Body of pancreas (tissue), 4 donors: ENCODE measurements at regions not wholly inside any gene's neighbourhood (a gene's known extent, or its start where the extent isn't known, plus 50 kb on each side); places are given as distances from the start of the nearest gene placed in this dataset.
"Not testable (repeated sequence)": the region's sequence is repeated elsewhere in the genome, so short reads cannot be mapped to it uniquely, and the experiment has no call there.

Source experiments
- POLR2A ChIP-seq, 3 donors: fragments of 450-650 bp; IDR thresholded peaks; one replicate each; pipeline ENCODE4 v1.6.1; 2016; ENCODE audit warnings: antibody characterized with exemption in 3 of 3, mild to moderate bottlenecking in 2 of 3
- TF ChIP-seq, protein P1 (sequence below), 7 experiments: fragments of 450-650 bp in 4 of 7; fragments of 200-600 bp in 3 of 7; sonication (generic) in 3 of 7; IDR thresholded peaks; one replicate each; pipeline ENCODE4 v1.5.1; 2016 to 2019; ENCODE audit warnings: antibody characterized with exemption in 7 of 7

DNA sequence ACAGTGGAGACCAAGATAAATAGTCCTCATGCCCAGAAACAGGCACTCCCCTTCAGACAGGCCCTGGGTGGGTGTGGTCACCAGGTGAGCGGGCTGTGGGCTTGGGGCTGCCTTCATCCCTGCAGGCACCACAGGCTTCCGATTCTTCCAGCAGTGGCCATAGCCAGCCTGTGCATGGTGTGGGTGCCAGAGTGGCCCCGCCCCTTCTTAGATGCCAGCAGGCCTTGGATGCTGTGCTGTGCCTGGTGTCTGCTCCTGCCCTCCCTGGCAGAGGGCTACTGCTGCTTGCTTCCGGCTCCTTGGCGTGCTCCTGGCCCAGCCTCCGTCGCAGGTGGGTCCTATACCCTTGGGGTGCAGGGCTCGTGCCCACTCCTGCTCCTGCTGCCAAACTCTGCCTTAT lies 4091.5 kb upstream of the TPTE start:
- TF ChIP-seq, protein P1, sequence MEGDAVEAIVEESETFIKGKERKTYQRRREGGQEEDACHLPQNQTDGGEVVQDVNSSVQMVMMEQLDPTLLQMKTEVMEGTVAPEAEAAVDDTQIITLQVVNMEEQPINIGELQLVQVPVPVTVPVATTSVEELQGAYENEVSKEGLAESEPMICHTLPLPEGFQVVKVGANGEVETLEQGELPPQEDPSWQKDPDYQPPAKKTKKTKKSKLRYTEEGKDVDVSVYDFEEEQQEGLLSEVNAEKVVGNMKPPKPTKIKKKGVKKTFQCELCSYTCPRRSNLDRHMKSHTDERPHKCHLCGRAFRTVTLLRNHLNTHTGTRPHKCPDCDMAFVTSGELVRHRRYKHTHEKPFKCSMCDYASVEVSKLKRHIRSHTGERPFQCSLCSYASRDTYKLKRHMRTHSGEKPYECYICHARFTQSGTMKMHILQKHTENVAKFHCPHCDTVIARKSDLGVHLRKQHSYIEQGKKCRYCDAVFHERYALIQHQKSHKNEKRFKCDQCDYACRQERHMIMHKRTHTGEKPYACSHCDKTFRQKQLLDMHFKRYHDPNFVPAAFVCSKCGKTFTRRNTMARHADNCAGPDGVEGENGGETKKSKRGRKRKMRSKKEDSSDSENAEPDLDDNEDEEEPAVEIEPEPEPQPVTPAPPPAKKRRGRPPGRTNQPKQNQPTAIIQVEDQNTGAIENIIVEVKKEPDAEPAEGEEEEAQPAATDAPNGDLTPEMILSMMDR (IDR thresholded peaks at IDR 0.05): not testable (repeated sequence)
- TF ChIP-seq POLR2A (IDR thresholded peaks at IDR 0.05): not testable (repeated sequence)
